OCI-LY7 (cell line): ENCODE measurements at regions not wholly inside any gene's neighbourhood (a gene's known extent, or its start where the extent isn't known, plus 50 kb on each side); places are given as distances from the start of the nearest gene placed in this dataset.

Source experiments
- CTCF ChIP-seq: fragments of 200-600 bp; sonication (generic); conservative IDR thresholded peaks from 2 replicates; pipeline ENCODE4 v1.5.1; 2014; ENCODE audit warnings: mild to moderate bottlenecking, antibody characterized with exemption, low read length, moderate library complexity, mixed read lengths
- EZH2phosphoT487 ChIP-seq: fragments of 200-600 bp; sonication (generic); IDR thresholded peaks from 2 replicates; pipeline ENCODE4 v1.6.1; 2018; ENCODE audit warnings: low read depth, borderline replicate concordance, mild to moderate bottlenecking, mixed run types, antibody characterized with exemption, low read length, moderate library complexity, mixed read lengths

- no peak for TF ChIP-seq EZH2phosphoT487
- no peak for TF ChIP-seq CTCF
These were observed 284.0 kb upstream of the GADL1 start for GRCh38 chr3:31178467-31178866.
